Choroid plexus epithelial cell (primary cell): ENCODE measurements at regions not wholly inside any gene's neighbourhood (a gene's known extent, or its start where the extent isn't known, plus 50 kb on each side); places are given as distances from the start of the nearest gene placed in this dataset.

Experiments
- DNase-seq: peaks from one replicate; pipeline ENCODE4 v3.0.0-alpha.2; 2010; ENCODE audit warnings: low read depth
- H3K4me3 ChIP-seq: 2 replicates; pipeline ENCODE4 v1.5.1; 2011; ENCODE audit warnings: low read depth, mild to moderate bottlenecking, control low read depth, low read length, moderate library complexity
- TF ChIP-seq, protein P1 (sequence below): conservative IDR thresholded peaks from 2 replicates; pipeline ENCODE4 v1.5.1; 2011; ENCODE audit warnings: low read depth, mild to moderate bottlenecking, control low read depth, inconsistent platforms, low read length, moderate library complexity

GRCh38 chr5:175351126-175351525, 92.9 kb downstream of the DRD1 start:
- no peak for DNase-seq
- TF ChIP-seq, protein P1, sequence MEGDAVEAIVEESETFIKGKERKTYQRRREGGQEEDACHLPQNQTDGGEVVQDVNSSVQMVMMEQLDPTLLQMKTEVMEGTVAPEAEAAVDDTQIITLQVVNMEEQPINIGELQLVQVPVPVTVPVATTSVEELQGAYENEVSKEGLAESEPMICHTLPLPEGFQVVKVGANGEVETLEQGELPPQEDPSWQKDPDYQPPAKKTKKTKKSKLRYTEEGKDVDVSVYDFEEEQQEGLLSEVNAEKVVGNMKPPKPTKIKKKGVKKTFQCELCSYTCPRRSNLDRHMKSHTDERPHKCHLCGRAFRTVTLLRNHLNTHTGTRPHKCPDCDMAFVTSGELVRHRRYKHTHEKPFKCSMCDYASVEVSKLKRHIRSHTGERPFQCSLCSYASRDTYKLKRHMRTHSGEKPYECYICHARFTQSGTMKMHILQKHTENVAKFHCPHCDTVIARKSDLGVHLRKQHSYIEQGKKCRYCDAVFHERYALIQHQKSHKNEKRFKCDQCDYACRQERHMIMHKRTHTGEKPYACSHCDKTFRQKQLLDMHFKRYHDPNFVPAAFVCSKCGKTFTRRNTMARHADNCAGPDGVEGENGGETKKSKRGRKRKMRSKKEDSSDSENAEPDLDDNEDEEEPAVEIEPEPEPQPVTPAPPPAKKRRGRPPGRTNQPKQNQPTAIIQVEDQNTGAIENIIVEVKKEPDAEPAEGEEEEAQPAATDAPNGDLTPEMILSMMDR, result no peak

GRCh38 chr5:175347931-175348330, 96.1 kb downstream of the DRD1 start:
- no peak for DNase-seq
- TF ChIP-seq, protein P1, result no peak
- H3K4me3 ChIP-seq, result no peak overlapping the region

More at GRCh38 chr5:175351126-175351525, 92.9 kb downstream of the DRD1 start:
- no peak overlapping the region for H3K4me3 ChIP-seq

DNA sequence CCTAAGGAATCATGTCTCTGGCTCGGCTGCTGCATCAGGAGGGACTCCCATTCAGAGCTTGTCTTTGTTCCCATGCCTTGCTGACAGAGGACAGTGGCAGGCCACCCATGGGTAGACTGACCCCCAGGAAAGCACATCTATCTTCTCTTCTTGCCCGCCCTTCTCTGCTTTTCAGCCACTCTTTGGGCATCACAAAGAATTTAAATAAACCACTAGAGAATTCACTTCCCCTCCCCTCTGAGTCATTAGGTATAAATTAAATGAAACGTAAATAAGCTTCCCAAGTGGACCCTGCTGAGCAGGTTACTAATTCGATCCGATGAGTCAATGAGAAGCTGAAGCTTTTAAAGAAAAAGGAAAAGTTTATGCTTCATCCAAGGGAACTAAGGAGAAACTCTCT, 97.0 kb downstream of the DRD1 start:
- TF ChIP-seq, protein P1, result no peak
- no peak for DNase-seq
- no peak overlapping the region for H3K4me3 ChIP-seq

GRCh38 chr5:175344331-175345195, 99.4 kb downstream of the DRD1 start:
- TF ChIP-seq, protein P1, result no peak
- DNase-seq, result no peak
- H3K4me3 ChIP-seq, result no peak overlapping the region

GRCh38 chr5:175343308-175343707, 100.7 kb downstream of the DRD1 start:
- H3K4me3 ChIP-seq, result no peak overlapping the region
- TF ChIP-seq, protein P1, result no peak
- DNase-seq, result no peak

DNA sequence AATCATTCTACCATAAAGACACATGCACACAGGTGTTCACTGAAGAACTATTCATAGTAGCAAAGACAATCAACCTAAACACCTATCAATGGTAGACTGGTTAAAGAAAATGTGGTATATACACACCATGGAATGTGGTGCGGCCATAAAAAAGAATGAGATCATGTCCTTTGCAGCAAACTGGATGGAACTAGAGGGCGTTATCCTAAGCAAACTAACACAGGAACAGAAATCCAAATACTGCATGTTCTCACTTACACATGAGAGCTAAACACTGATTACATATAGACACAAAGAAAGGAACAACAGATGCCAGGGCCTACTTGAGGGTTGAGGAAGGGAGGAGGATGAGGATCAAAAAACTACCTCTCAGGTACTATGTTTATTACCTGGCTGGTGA, 103.8 kb downstream of the DRD1 start:
- DNase-seq, result no peak
- H3K4me3 ChIP-seq, result no peak overlapping the region
- TF ChIP-seq, protein P1, result no peak

DNA sequence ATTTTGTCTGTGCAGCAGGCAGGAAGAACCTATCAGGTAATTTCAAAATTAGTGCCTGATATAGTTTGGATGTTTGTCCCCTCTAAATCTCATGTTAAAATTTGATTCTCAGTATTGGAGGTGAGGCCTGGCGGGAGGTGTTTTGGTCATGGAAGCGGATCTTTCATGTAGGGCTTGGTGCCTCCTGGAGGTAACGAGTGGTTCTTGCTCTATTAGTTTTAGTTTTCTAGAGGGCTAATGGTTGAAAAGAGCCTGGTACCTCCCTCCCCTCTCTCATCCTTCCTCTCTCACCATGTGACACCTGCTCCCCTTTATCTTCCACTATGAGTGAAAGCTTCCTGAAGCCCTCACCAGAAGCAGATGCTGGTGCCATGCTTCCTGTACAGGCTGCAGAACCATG, 106.3 kb downstream of the DRD1 start:
- DNase-seq, result no peak
- TF ChIP-seq, protein P1, result no peak
- H3K4me3 ChIP-seq, result no peak overlapping the region
